OCI-LY1 (cell line): ENCODE measurements at regions not wholly inside any gene's neighbourhood (a gene's known extent, or its start where the extent isn't known, plus 50 kb on each side); places are given as distances from the start of the nearest gene placed in this dataset.

ENCODE experiments used
- H2AFZ ChIP-seq: fragments of 200-600 bp; sonication (generic), shearing (Covaris generic); 2 replicates; pipeline ENCODE4 v1.6.0; 2014; ENCODE audit warnings: antibody characterized with exemption, mild to moderate bottlenecking, low read length
- H3F3A ChIP-seq: fragments of 200-600 bp; sonication (generic), shearing (Covaris generic); 2 replicates; pipeline ENCODE4 v1.6.0; 2014; ENCODE audit warnings: mild to moderate bottlenecking, antibody characterized with exemption, low read length, moderate library complexity; ENCODE audit not compliant: insufficient read depth
- H3K27ac ChIP-seq: fragments of 200-600 bp; sonication (generic); 2 replicates; pipeline ENCODE4 v1.5.1; 2014; ENCODE audit warnings: low read length, mixed run types, mild to moderate bottlenecking, low read depth; ENCODE audit not compliant: poor library complexity, severe bottlenecking
- H3K27me3 ChIP-seq: fragments of 200-600 bp; sonication (generic); 2 replicates; pipeline ENCODE4 v1.6.0; 2014; ENCODE audit warnings: antibody characterized with exemption, mild to moderate bottlenecking, low read length, moderate library complexity; ENCODE audit not compliant: insufficient read depth
- H3K36me3 ChIP-seq: fragments of 200-600 bp; sonication (generic); 2 replicates; pipeline ENCODE4 v1.6.1; 2014; ENCODE audit warnings: mild to moderate bottlenecking, antibody characterized with exemption, low read length, moderate library complexity, mixed read lengths; ENCODE audit not compliant: insufficient read depth
- H3K4me1 ChIP-seq: fragments of 200-600 bp; sonication (generic); 2 replicates; pipeline ENCODE4 v1.5.1; 2014; ENCODE audit warnings: mild to moderate bottlenecking, low read length, moderate library complexity; ENCODE audit not compliant: insufficient read depth, severe bottlenecking
- H3K4me2 ChIP-seq: fragments of 200-600 bp; sonication (generic), shearing (Covaris generic); 2 replicates; pipeline ENCODE4 v1.6.1; 2014; ENCODE audit warnings: low read length
- H3K4me3 ChIP-seq: fragments of 200-600 bp; sonication (generic); 2 replicates; pipeline ENCODE4 v1.5.1; 2014; ENCODE audit warnings: low read length, low read depth, mild to moderate bottlenecking, mixed read lengths; ENCODE audit not compliant: poor library complexity, severe bottlenecking
- H3K79me2 ChIP-seq: fragments of 200-600 bp; shearing (Covaris generic); 2 replicates; pipeline ENCODE4 v1.6.1; 2016; ENCODE audit warnings: mixed run types, low read length, mixed read lengths; ENCODE audit not compliant: insufficient read depth
- H3K9ac ChIP-seq: fragments of 200-600 bp; sonication (generic), shearing (Covaris generic); 2 replicates; pipeline ENCODE4 v1.6.1; 2014; ENCODE audit warnings: mild to moderate bottlenecking, low read length, mixed read lengths
- H3K9me2 ChIP-seq: fragments of 200-600 bp; sonication (generic), shearing (Covaris generic); 2 replicates; pipeline ENCODE4 v1.6.1; 2014; ENCODE audit warnings: low read depth, mild to moderate bottlenecking, low read length, mixed read lengths
- H3K9me3 ChIP-seq: fragments of 200-600 bp; shearing (Covaris generic); 2 replicates; pipeline ENCODE4 v1.6.1; 2014; ENCODE audit warnings: low read length, mixed read lengths
- H4K20me1 ChIP-seq: fragments of 200-600 bp; sonication (generic), shearing (Covaris generic); 2 replicates; pipeline ENCODE4 v1.6.0; 2016; ENCODE audit warnings: mild to moderate bottlenecking, low read length; ENCODE audit not compliant: insufficient read depth
- CTCF ChIP-seq: fragments of 200-600 bp; sonication (generic), shearing (Covaris generic); IDR thresholded peaks from 2 replicates; pipeline ENCODE4 v1.5.1; 2017; ENCODE audit warnings: mild to moderate bottlenecking, antibody characterized with exemption, low read length, moderate library complexity, mixed read lengths
- EZH2 ChIP-seq: fragments of 200-600 bp; sonication (generic), shearing (Covaris generic); IDR thresholded peaks from 2 replicates; pipeline ENCODE4 v1.8.0; 2017; ENCODE audit warnings: borderline replicate concordance, mixed run types, mild to moderate bottlenecking, antibody characterized with exemption, low read length, moderate library complexity, mixed read lengths

- Histone ChIP-seq H3K9ac (no peak overlapping the region), H3K27ac (no peak overlapping the region), H4K20me1 (no peaks in the 10 kb centered on the region), H3F3A (no peaks in the 10 kb centered on the region), H3K79me2 (no peaks in the 10 kb centered on the region), H3K9me2 (no peaks in the 10 kb centered on the region), H2AFZ (no peak overlapping the region), H3K9me3 (no peaks in the 10 kb centered on the region), H3K4me2 (no peak overlapping the region), H3K4me1 (no peaks in the 10 kb centered on the region), H3K27me3 (no peaks in the 10 kb centered on the region), H3K36me3 (no peaks in the 10 kb centered on the region), H3K4me3 (no peak overlapping the region)
- TF ChIP-seq CTCF (no peak), EZH2 (no peak)
Measured at GRCh38 chr4:77501240-77501639, 104.4 kb upstream of the CXCL13 start.

GRCh38 chr4:77501851-77502250 is 103.8 kb upstream of the CXCL13 start:
- no peaks in the 10 kb centered on the region for H3K36me3 ChIP-seq
- no peak for TF ChIP-seq EZH2
- H4K20me1 ChIP-seq: no peaks in the 10 kb centered on the region
- no peaks in the 10 kb centered on the region for H3K9me3 ChIP-seq
- no peaks in the 10 kb centered on the region for H3F3A ChIP-seq
- H3K4me3 ChIP-seq: no peak overlapping the region
- no peaks in the 10 kb centered on the region for H3K79me2 ChIP-seq
- no peak overlapping the region for H3K4me2 ChIP-seq
- H3K4me1 ChIP-seq: no peaks in the 10 kb centered on the region
- no peaks in the 10 kb centered on the region for H3K9me2 ChIP-seq
- no peaks in the 10 kb centered on the region for H3K27me3 ChIP-seq
- H2AFZ ChIP-seq: no peak overlapping the region
- no peak overlapping the region for H3K9ac ChIP-seq
- no peak overlapping the region for H3K27ac ChIP-seq

DNA sequence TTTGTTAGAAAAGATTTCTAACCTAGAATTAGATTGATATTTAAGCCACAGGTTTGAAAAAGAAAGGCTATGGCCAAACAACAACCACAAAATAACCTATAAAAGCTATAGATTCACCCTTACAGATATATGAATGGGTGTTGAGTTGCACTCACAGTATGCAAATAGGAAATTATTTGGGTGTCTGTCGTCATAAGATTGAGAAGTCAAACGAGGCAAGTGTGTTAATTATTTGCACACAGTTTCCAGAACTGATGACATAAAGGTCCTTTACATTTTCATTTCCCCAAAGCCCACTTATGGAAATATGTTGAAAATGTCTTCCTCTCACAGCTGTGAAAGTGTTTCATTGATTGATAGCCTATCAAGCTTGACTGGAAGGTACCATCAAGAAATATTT is 101.2 kb upstream of the CXCL13 start:
- Histone ChIP-seq H3K27ac (no peak overlapping the region), H3K9ac (no peak overlapping the region), H3K9me3 (no peaks in the 10 kb centered on the region), H3K36me3 (no peaks in the 10 kb centered on the region), H3K4me3 (no peak overlapping the region), H3K27me3 (no peaks in the 10 kb centered on the region), H3K4me1 (no peaks in the 10 kb centered on the region), H3K4me2 (no peak overlapping the region), H4K20me1 (no peaks in the 10 kb centered on the region), H3K9me2 (no peaks in the 10 kb centered on the region), H2AFZ (no peak overlapping the region), H3F3A (no peaks in the 10 kb centered on the region), H3K79me2 (no peaks in the 10 kb centered on the region)
- TF ChIP-seq CTCF (no peak), EZH2 (no peak)

GRCh38 chr4:77505275-77505957 is 100.2 kb upstream of the CXCL13 start:
- Histone ChIP-seq H3K9ac (no peak overlapping the region), H3F3A (no peaks in the 10 kb centered on the region), H4K20me1 (no peaks in the 10 kb centered on the region), H3K4me3 (no peak overlapping the region), H3K4me1 (no peaks in the 10 kb centered on the region), H3K9me3 (no peaks in the 10 kb centered on the region), H3K27me3 (no peaks in the 10 kb centered on the region), H3K9me2 (no peaks in the 10 kb centered on the region), H3K36me3 (no peaks in the 10 kb centered on the region), H3K4me2 (no peak overlapping the region), H3K27ac (no peak overlapping the region), H3K79me2 (no peaks in the 10 kb centered on the region), H2AFZ (no peak overlapping the region)
- TF ChIP-seq EZH2 (no peak), CTCF (no peak)
